SK-N-MC (cell line): ENCODE measurements at regions not wholly inside any gene's neighbourhood (a gene's known extent, or its start where the extent isn't known, plus 50 kb on each side); places are given as distances from the start of the nearest gene placed in this dataset.

Experiments
- EZH2 ChIP-seq: fragments of 200-600 bp; sonication (generic); IDR thresholded peaks from one replicate; pipeline ENCODE4 v1.6.1; 2017; ENCODE audit warnings: antibody characterized with exemption
- POLR2AphosphoS5 ChIP-seq: IDR thresholded peaks from 2 replicates; pipeline ENCODE4 v1.6.1; 2012; ENCODE audit warnings: mild to moderate bottlenecking, low read depth, low read length, borderline replicate concordance

DNA sequence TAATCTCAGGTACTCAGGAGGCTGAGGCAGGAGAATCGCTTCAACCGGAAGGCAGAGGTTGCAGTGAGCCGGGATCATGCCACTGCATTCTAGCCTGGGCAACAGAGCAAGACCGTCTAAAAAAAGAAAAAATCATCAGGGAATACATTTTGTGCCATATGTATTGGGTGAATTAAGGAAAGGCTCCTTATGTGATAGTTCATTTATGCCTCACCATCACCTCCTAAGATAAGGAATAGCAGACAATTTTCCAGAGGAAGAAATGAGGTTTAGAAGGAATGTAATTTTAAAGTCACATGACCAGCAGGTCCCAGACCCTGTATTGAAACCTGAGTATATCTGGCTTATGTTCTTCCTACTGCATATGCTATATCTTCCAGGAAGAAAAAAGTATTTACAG lies 93.9 kb upstream of the FOXC1 start:
- no peak for TF ChIP-seq POLR2AphosphoS5
- no peak for TF ChIP-seq EZH2
